ENCODE measurements at regions not wholly inside any gene's neighbourhood (a gene's known extent, or its start where the extent isn't known, plus 50 kb on each side); places are given as distances from the start of the nearest gene placed in this dataset.

DNA sequence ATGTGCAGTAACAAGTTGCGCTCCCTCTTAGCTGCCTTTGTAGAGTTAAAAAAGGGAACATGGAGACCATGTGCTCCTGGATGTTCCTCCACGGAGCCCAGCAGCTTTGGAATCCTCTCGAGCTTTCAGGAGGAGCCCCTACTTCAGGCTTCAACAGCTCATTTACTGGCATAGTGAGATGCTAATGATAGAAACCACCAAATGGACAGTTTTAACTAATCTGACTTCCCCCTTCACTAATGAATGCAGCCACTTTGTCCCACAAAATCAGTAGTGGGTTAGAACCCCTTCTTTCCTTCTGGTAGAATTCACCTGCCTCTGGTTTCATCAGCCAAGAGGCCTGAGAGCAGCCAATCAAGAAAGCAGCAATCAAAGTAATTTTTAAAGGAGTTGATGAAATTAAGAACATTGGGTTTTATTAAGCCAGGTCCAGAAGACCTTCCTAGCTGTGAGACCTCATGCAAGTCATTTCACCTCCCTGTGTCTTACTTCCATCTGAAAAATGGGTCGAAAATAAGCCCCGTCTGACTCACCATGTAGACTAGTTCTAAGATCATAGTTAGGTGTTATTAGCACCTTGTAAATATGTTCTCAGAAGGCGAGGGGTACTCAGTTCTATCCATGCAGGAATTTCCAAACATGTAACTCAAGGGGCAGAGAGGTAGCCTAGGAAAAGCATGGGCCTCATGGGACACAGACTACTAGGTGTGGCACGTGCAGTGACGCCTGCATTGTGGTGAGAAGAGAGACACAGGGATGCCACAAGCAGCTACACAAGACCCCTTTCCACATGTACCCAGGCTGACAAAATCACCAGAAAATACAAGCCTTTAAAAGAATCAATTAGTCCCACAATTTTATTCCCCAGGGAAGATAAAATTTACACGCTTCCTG, 179.7 kb upstream of the LPP start:
- DNase-seq (ENCODE audit: low read depth), result no peak

DNA sequence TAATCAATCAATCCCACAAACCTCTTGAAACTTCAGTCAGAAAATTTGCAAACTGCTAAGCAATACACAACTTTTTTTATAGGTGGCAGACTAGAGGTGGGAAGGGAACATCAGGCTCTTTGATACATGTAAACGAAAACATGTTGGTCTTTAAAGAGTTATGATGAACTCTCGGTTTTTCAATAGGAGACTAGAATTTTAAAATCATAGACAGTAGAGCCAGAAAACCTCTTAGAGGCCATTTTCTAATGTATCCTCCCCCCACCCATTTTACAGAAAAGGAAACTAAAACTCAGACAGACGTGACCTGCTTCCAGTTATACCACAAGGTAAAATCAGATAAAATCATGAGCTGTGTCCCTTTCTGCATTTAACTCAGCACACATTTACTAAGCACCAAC, 179.1 kb upstream of the LPP start:
- DNase-seq (ENCODE audit: low read depth), result no peak

DNA sequence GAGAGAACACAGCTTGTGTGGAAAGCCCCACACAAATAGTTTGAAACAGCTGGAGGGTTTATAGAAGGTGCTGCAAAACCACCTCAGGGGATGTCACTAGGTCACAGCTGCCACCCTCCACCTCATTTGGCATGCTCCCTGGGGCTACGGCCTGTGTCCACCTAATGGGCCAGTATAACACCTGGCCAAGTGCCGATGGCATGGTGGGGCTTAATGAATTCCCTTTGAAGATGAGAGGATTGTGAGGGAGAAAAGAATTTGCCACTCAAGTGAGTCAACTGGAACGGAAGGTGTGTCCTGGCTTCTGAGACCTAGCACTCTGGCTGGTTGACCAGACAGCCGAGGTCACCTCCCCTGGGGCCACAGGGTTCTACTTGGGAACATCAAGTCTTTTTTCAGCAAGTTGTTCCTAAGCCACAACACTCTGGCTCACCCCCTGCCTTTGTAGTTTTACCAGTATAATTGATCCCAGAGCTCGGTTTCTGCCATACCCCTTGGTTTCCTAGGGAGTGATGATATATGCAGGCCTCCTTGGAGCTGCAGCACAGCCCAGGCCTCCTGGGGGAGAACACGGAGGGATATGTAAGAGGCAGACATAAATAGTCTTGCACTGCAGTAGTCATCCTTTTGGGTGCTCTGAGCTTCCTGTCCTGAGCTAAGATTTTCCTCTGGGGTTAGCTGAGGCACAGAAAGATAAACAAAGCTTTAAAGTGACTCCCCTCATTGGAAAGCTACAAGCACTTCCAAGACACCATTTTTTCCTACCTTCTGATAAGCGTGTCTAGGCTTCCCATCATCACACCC, 178.2 kb upstream of the LPP start:
- DNase-seq (ENCODE audit: low read depth), result peak; percentile 58

DNA sequence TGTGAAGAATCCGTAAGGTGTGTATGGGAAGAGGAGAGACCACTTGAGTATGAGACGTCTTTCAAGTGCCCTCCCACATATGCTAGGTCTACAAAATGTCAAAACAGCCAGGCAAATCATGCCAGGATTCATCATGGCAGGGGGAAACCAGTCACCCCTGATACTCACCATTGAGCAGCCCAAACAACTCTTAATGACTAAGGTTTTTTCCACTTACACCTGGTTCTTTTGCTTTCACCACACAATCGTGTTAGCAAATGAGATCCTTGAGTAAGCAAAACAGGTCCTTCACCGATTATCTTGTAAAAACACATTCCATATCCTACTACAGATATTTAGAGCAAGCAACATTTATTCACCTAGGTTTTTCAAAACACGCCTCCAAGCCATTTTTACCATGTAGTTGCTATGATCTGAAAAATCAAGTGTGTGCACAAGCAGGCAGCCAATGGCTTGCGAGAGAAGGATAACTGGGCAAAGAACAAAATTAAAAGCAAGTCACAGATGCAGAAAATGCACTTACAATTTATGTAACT, 177.5 kb upstream of the LPP start:
- no peak for DNase-seq (ENCODE audit: low read depth)

DNA sequence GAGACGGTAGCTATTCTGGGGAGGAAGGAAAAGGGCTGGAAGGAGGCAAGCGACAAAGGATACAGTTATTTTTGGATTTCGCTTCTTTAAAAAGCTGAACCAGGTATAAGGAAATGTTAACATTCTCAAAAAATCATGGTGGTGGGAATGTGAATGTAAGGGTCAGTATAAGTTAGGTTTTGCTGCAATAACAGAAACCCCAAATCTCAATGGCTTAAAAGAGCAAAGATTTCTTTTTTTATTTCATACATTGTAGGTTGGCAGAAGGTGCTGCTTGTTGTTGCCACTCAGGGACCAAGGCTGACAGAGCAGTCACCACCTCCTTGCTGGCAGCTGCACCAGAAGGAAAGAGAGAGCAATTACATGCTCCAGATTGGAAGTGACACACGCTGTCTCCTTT, 176.3 kb upstream of the LPP start:
- DNase-seq (ENCODE audit: low read depth), result no peak

DNA sequence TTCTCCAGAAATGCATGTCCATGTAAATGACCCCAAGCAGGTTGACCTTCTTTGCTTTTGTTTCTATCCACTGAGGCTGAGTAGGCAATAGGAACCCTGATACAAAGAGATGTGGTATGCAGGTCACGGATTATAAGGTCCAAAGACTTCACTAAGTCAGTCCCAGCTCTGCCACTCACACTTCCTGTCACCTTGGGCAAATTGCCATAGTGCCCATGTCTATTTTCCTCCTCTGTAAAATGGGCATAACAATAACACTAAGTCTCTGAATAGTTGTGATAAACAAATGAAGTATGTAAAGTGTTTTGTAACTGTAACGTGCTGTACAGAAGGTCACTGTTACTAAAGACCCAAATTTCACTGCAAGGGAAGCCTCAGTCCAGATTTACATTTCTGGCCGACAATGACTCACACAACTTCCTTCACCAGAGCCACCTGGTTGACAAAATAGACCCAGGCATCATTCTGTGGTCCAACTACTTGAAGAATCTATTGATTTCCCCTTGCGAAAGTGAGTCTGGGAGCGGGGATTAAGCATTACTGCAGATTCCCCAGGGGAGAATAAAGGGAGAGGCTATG, 175.4 kb upstream of the LPP start:
- no peak for DNase-seq (ENCODE audit: low read depth)

DNA sequence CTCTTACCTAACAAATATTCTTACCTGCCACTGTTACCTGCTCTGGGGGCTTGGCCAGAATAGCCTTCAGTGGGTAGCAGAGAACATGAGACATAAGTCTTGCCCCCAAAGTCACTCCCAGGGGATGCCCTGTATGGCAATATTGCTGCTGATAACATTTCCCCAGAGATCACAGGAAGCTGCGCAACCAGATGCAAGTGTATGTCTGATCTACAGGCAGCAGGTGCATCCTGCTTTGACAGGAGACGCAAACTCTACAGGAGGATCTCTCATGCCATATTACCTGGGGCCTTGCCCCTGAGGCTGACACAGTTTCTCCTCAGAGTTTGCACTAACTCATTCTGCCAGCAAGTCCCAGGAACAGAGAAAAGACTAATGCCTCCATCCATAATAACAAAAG, 174.4 kb upstream of the LPP start:
- no peak for DNase-seq (ENCODE audit: low read depth)

DNA sequence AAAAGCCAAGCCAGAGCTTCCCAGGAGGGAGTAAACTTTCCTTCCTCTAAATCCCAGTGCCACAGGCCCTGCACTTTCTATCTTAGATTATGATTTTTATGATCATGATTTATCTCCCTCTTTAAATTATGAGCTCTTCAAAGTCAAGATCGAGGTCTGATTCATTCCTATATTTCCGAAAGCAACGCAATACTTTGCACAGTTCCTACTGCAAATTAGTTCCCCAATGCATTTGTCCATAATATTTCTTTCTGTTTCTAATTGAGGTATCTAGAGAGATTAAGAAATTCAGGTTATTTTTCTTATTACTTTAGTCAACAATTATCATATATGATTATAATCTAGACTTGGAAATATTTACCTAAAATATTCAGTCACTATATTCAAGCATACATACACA, 173.1 kb upstream of the LPP start:
- DNase-seq (ENCODE audit: low read depth), result no peak

DNA sequence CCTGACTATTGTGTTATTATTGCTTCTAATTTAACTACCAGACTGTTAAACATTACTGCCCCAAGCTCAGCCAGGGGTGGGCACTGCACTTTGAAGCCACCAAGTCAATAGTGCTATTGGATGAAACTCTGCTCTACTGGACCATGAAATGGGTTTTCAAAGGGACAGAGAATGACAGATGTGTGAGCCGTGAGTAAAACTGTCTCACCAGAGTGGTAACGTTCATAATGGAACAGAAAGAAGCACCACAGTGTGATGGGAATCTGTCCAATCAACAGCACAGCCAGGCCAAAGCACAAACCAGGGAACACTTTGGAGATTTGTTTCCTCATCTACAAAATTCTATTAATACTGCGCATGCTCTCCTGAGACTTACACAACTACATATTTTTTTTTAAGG, 171.8 kb upstream of the LPP start:
- no peak for DNase-seq (ENCODE audit: low read depth)

DNA sequence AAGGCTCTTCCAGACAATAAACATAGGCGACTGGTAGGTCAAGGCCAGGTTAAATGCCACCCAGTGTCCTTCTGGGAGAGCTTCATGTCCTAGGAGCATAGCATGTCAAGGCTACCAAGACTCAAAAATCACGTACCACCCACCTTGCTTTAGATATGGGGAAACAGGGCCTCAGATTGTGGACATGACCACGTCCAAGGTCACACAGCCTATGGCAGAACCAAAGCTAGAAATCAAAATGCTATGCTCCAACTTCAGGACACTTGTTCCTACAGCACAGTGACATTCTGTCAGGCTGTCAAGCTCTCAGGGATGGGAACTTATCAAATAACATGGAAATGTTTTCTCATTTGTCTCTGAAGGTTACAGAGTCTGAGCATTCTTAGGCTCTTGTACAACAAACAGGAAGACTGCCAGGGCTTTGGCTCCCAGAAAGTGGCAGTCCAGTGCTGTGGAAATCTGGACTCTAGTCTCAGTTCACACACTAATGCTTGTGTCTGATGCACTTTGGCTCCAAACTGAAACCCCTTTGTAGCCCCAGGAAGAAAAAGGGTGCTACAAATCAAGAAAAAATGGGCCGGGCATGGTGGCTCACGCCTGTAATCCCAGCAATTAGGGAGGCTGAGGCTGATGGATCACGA, 170.4 kb upstream of the LPP start:
- DNase-seq (ENCODE audit: low read depth), result peak; percentile 41

DNA sequence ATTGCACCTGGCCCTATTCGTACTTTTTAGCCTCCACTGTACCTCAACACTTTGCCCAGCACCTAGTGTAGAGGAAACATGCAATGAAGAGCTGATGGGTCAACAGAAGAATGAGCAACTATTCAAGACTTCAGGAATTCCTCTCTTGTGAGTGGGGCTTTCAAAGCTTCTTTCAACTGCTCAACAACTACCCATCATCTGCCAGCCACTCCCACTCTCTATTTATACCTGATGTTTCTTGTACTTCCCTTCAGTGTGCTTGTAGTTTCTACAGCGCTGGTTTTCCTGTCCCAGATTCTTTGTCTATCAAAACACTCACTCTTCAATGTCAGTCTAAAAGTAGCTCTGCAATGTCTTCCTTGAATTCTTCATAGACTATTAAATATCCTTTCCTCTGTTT, 168.3 kb upstream of the LPP start:
- no peak for DNase-seq (ENCODE audit: low read depth)

DNA sequence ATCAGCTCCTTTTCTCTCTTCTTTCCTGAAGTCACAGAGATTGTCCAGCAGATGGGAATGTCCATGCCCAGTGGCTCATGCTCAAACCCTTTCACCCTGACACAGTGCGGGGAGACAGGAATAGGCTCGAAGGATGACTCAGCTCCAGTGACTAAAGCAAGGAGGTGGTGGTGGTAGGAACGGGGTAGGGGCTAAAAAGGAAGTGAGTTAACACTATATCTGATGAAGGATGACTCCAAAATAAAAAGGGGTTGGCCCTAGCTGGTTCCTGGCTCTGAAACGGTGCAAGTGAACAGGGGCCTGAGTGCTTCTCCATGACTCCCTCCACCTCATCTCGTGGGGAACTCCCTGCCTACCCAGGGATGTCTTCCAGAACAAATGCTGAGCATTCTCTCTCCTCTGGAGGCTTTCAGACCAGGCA, 167.4 kb upstream of the LPP start:
- DNase-seq (ENCODE audit: low read depth), result peak; percentile 42

DNA sequence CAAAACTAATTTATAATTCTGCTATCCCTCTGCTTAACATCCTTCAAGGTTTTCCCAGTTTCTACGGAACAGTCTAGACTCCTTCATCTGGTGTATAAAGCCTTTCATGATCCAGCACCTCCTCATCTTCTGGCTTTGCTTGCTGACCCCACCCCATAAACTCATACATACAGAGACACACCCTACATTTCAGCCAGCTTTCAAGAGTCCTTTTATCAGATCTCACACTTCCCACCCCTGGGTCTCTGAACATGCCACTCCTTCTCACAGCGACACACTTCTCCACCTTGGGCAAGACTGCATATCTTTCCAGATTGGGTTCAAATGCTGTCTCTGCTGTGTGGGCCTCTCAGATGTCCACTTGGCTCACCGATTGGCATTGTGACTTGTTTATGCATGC, 166.8 kb upstream of the LPP start:
- no peak for DNase-seq (ENCODE audit: low read depth)

DNA sequence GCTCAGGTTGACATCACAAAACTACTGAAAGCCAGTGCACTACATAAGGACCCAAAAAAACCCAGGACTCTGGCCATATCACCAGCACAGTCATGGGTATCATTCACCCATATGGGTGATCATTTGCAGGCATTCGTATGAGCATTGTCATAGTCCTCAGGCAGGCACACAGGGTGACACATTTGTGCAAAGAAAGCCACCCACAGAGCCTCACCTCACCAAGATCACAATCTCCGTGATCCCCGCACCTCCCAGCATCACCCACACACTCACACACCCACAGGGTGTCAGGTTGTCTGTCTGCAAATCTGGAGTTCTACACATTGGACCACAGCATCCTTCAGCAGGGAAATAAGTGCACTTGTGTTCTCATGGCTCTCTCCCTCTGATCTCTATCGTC, 166.0 kb upstream of the LPP start:
- no peak for DNase-seq (ENCODE audit: low read depth)

DNA sequence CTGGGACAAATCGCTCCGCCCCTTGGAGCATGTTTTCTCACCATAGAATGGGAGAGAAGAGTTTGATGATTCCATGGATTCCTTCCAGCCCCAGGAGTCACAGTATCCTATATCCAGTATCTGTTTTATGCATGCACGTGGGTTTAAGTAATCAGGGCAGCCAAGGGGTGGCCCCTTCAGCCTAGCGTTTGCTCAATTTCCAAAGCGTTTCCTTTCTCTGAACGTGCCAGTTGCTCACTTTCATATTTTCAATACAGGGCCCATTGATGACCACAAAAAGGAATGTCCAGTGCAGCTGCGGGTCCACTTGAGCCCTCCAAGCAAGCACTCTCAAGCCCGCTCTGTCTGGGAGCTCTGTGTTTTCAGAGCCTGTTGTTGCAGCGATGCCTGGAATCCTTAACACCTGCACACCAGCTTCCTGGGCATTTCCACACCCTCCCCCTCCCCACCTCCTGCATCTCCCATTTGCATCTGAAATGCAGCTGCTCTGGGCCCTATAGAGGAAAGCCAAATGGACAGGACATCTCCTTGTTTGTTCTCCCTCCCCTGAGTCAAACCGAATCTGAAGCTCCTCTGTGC, 164.3 kb upstream of the LPP start:
- DNase-seq (ENCODE audit: low read depth), result no peak

DNA sequence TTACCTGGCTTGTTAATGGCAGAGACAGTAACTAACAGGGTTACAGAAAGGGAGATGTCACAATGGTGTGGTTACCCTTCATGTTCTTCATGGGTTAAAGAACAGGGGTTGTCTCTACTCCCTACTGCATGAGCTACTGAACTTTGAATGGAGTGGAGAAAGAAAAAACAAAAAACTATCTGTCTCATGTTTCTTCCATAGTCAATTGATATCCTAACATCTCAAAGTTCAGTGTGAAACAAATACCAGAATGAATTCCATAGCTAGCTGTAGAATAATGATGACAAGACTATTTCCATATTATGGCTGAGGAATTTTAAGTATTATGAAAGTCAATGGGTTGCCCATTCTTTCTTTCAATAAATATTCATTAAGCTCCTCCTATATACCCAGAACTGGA, 161.3 kb upstream of the LPP start:
- no peak for DNase-seq (ENCODE audit: low read depth)

DNA sequence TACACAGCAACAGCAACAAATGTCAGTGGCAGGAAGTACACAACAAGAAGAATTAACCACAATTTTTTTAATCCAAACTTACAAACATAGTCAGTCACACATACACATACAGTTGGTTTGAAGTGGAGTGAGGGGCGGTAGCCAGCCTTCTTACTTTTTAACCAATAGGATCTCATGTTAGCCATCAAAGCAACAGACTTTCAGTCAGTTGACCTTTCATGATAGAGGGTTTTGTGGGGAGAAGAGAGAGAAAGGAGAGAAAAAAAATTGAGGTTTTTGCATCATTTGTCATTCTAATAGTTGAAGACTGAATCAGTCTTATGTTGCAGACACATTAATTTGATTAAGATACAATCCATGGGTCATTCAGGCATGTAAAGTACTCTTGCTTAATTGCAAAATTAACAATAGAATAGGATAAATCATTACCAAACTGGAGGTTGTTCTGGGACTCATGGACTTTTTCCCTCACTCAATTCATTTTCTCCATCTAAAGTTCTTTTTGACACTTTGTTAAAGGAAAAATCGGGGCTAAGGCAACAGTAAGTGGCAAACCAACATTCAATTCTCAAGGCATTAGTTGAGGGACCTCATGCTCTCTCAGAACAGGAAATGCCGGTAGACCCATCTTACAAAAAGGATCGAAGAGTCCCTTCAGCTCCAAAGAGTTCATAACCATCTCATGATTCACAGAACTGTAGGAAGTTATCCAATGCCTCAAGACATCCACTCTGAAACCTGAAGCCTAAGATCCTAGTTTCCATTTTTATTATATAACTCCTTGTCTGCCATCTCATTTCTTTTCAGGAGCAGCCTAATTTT, 159.5 kb upstream of the LPP start:
- DNase-seq (ENCODE audit: low read depth), result no peak

DNA sequence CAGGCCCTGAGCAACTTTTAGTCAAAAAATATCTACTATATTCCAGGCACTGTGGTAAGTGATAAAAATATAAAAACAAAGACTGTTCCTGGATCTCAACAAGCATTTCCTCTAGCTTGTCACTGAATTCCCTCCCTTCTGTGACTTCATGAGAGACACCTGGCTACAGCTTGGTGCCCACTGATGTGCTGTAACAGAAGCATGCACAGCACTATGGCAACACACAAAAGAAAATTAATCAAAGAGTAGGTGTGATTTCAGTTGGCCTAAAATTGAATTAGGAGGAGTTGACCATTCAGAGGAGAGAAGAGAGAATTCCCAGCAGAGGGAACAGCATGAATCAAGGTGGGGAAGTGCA, 158.9 kb upstream of the LPP start:
- DNase-seq (ENCODE audit: low read depth), result no peak

DNA sequence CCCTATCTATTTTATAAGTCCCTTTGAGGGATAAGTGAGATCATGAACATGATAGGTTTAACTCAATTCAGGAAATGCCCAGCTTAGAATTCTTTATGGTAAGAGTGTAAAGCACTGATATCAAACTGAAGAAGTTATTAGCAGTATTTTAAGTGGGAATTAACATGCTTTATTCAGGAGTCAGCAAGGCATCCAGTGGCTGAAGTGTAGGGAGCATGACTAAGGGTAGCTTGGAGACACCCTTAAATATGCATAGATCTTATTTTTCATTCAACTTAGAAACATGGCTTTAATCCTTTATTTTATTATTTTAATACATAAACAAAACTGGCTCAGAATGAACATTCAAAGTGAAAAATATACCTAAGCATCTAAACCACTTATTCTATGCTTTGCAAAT, 158.3 kb upstream of the LPP start:
- DNase-seq (ENCODE audit: low read depth), result no peak

DNA sequence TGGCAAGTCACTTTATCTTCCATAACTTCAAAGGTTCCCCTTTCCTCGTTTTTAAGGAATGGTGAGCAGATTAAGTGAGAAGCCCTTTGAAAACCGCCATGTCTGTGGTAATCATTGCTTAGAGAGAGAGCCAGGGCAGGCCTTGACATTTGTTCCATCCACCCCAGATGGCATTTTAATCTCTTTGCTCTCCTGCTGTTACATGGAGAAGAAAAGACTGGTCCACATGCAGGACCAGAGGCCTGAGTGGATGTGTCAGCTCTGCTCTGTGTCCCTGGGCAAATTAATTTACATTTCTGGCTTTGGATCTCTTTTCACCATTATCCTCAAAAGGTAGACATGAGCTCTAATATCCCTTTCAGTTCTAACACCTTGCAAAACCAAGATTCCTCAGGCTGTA, 157.3 kb upstream of the LPP start:
- DNase-seq (ENCODE audit: low read depth), result no peak

DNA sequence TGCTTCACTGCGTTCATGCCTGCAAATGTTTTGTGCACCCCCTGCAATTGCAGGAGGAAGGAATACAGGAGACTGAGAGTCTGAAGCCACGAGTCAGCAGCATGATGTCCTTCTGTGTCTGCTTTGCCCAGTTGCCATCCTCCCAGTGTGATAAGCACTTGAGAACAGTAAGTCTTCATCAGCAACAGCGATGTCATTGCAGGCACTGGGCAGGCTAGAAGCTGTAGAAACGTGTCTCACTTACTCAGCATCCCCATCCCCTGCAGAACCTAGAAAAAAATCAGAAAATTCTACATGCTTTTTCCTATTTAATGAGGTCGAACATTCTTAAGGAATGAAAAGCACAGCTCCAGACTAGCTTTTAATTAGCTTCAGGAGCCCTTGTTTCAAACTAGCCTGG, 156.5 kb upstream of the LPP start:
- DNase-seq (ENCODE audit: low read depth), result no peak

Data from fibroblast of gingiva (primary cell).